ENCODE measurements at regions not wholly inside any gene's neighbourhood (a gene's known extent, or its start where the extent isn't known, plus 50 kb on each side); places are given as distances from the start of the nearest gene placed in this dataset.

DNA sequence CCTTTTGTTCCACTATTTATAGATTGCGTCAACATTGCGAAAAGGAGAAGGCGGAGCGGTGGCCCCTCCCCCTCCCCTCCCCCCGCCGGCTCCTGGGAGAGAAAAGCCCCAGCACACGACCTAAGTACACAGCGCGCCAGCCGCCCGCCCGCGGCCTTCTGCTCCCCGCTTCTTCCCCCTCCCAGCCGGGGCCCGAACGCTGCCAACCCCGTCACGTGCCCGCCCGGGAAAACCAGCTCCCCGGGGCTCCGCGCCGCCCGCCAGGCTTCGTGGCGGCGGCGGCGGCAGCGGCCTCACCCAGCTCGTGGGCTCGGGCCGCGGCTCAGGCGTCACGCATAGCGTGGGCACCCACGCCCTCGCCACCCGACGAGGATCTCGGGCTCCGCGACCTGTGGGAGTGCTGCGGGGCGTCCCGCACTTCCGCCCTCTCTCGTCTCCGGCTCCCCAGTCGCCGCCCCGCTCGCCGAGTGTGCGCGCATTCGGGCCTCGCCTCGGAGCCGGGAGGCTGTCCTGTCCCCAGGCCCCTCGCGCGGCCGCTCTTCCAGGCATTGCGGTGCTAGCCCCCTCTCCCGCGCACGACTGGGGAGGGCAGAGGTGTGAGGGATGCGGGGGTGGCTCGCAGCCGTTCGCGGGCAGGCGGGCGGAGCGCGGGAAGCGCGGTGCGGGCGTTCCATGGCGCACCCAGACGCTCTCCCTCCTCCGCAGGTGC, 110.5 kb downstream of the KCNRG start:
- Histone ChIP-seq H3K4me3 (peak overlapping the region; percentile 97), H3K4me1 (ENCODE audit: control insufficient read depth in 5 of 5, insufficient read depth in 5 of 5, low read length in 5 of 5) (peaks cover 10 to 58% (median 12%) of the 10 kb centered on the region in 5 donors), H3K9ac (ENCODE audit: insufficient read depth in 1 of 2, low read length in 2 of 2) (peak overlapping the region; percentile 15 to 32), H3K36me3 (ENCODE audit: control insufficient read depth in 4 of 4, insufficient read depth in 4 of 4, low read length in 4 of 4) (peaks cover 0 to 6% (median under 1%) of the 10 kb centered on the region in 4 donors), H3K27ac (ENCODE audit: low read depth in 1 of 2, low read length in 1 of 2) (peak overlapping the region; percentile 98 to 100), H3K9me3 (ENCODE audit: control insufficient read depth in 4 of 4, insufficient read depth in 3 of 4, low read length in 3 of 4) (peaks cover 0 to 3% (median 0%) of the 10 kb centered on the region in 4 donors), H3K27me3 (ENCODE audit: control insufficient read depth in 3 of 3, insufficient read depth in 3 of 3, low read length in 2 of 3) (peaks cover 0 to 29% (median 25%) of the 10 kb centered on the region in 3 donors)
- ATAC-seq (ENCODE audit: insufficient read depth, low FRiP score) (peak; percentile 75), DNase-seq (peak; percentile 95)
- TF ChIP-seq, protein P1, sequence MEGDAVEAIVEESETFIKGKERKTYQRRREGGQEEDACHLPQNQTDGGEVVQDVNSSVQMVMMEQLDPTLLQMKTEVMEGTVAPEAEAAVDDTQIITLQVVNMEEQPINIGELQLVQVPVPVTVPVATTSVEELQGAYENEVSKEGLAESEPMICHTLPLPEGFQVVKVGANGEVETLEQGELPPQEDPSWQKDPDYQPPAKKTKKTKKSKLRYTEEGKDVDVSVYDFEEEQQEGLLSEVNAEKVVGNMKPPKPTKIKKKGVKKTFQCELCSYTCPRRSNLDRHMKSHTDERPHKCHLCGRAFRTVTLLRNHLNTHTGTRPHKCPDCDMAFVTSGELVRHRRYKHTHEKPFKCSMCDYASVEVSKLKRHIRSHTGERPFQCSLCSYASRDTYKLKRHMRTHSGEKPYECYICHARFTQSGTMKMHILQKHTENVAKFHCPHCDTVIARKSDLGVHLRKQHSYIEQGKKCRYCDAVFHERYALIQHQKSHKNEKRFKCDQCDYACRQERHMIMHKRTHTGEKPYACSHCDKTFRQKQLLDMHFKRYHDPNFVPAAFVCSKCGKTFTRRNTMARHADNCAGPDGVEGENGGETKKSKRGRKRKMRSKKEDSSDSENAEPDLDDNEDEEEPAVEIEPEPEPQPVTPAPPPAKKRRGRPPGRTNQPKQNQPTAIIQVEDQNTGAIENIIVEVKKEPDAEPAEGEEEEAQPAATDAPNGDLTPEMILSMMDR (IDR thresholded peaks at IDR 0.05; ENCODE audit: control extremely low read depth, extremely low read depth): no peak
- WGBS, 2 donors: 0 to 1% methylated on average over 52 to 87 of the region's 87 CpGs

DNA sequence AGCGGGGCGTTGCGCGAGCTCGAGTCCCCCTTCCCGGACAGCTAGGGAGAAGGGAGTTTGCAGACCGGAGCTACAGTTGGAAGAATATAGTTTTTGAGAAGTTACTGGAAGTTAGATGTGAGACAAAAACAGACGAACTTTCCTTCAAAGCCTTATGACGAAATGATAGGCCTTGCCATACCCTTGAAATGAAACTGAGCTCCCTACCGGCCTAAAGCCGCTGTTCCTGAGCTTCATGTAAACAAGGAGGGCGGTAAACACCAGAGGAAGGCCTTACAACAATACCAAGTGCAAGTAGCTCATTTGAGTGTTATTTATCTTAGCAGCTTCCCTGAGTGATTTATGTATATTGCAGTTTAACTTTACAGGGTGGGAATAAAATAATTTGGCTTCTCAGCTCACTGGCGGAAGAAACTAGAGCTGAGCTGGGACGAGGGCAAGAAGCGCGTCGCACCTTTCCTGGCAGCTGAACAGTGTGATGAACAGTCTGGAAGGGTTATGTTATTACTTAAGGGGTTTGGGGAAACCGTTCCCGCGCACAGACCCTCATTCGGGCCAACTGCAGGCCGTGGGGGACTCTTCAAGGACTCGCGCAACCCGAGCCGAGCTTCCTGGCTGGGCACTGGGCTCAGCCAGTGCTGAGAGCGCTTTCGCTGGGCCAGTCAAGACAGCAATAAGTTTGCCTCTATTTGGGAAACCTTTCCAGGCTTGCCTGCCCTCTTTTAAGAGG, 111.2 kb downstream of the KCNRG start:
- 40 to 48% methylated on average over 28 of the region's 28 CpGs for WGBS, 2 donors
- ATAC-seq (ENCODE audit: insufficient read depth, low FRiP score) (no peak), DNase-seq (peak in 2 of 3 donors; percentile 73 to 76)
- H3K4me3 ChIP-seq: peak overlapping the region; percentile 55
- peaks cover 0 to 4% (median under 1%) of the 10 kb centered on the region in 4 donors for H3K36me3 ChIP-seq (ENCODE audit: control insufficient read depth in 4 of 4, insufficient read depth in 4 of 4, low read length in 4 of 4)
- TF ChIP-seq, protein P1 (IDR thresholded peaks at IDR 0.05; ENCODE audit: control extremely low read depth, extremely low read depth): no peak
- H3K9me3 ChIP-seq (ENCODE audit: control insufficient read depth in 4 of 4, insufficient read depth in 3 of 4, low read length in 3 of 4): peaks cover 0 to 3% (median 0%) of the 10 kb centered on the region in 4 donors
- H3K27ac ChIP-seq (ENCODE audit: low read depth in 1 of 2, low read length in 1 of 2): peak overlapping the region; percentile 98 to 100
- H3K27me3 ChIP-seq (ENCODE audit: control insufficient read depth in 3 of 3, insufficient read depth in 3 of 3, low read length in 2 of 3): peaks cover 0 to 36% (median 32%) of the 10 kb centered on the region in 3 donors
- peak overlapping the region in 1 of 2 donors; percentile 15 for H3K9ac ChIP-seq (ENCODE audit: insufficient read depth in 1 of 2, low read length in 2 of 2)
- H3K4me1 ChIP-seq (ENCODE audit: control insufficient read depth in 5 of 5, insufficient read depth in 5 of 5, low read length in 5 of 5): peaks cover 12 to 59% (median 13%) of the 10 kb centered on the region in 5 donors

DNA sequence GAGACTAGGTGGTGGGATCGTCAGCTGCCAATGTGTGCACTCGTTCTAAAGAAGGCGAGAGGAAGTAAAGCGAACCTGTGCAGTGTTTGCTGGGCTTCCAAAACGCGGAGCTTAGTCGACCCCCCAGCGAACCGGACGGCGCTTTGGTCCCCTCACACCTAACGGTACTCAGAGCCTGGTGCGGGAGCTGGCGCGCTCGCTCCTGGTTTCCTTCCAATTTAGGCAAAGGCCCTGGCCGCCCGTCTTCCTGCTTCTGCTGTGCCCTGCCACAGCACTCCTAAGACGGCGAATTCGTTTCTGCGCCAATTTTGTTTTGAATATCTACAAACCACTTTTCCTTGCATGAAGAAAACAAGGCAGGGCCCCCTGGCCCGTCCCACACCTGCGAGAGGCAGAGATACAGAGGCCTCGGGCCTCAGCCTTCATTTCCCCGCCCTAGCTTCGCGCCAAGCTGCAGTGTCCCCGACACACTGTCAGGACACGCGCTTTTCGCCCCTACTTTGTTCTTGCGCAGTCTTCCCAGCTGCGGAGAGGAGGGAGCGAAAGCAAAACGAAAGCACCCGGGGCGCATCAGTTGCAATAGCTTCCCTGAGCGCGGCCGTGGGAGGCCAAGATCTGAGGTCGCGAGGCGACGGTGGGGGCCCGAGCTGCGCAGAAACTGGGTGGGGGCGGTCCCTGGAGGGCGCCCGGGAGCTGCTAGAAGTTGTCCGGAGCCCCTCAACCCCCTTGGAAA, 111.9 kb downstream of the KCNRG start:
- Histone ChIP-seq H3K4me3 (peak overlapping the region; percentile 27), H3K27ac (ENCODE audit: low read depth in 1 of 2, low read length in 1 of 2) (peak overlapping the region; percentile 34 to 100), H3K9ac (ENCODE audit: insufficient read depth in 1 of 2, low read length in 2 of 2) (peak overlapping the region in 1 of 2 donors; percentile 32), H3K36me3 (ENCODE audit: control insufficient read depth in 4 of 4, insufficient read depth in 4 of 4, low read length in 4 of 4) (no peaks in the 10 kb centered on the region), H3K4me1 (ENCODE audit: control insufficient read depth in 5 of 5, insufficient read depth in 5 of 5, low read length in 5 of 5) (peaks cover 9 to 55% (median 14%) of the 10 kb centered on the region in 5 donors), H3K27me3 (ENCODE audit: control insufficient read depth in 3 of 3, insufficient read depth in 3 of 3, low read length in 2 of 3) (peaks cover 0 to 44% (median 39%) of the 10 kb centered on the region in 3 donors), H3K9me3 (ENCODE audit: control insufficient read depth in 4 of 4, insufficient read depth in 3 of 4, low read length in 3 of 4) (peaks cover 0 to 3% (median 0%) of the 10 kb centered on the region in 4 donors)
- 33% methylated on average over 51 of the region's 51 CpGs for WGBS, 2 donors
- TF ChIP-seq, protein P1 (IDR thresholded peaks at IDR 0.05; ENCODE audit: control extremely low read depth, extremely low read depth): no peak
- DNase-seq: peak; percentile 78 to 86 (median 84)
- ATAC-seq (ENCODE audit: insufficient read depth, low FRiP score): no peak

Data from lung (tissue), 11 donors.